HCT116 (cell line): ENCODE measurements at regions not wholly inside any gene's neighbourhood (a gene's known extent, or its start where the extent isn't known, plus 50 kb on each side); places are given as distances from the start of the nearest gene placed in this dataset.

Source experiments
- CTCF ChIP-seq, 3 experiments: fragments of 200-600 bp in 1 of 3; sonication (generic) in 1 of 3; IDR thresholded peaks in 2 of 3; conservative IDR thresholded peaks in 1 of 3; 2 replicates each; pipeline ENCODE4 v1.5.1; 2012 to 2017; ENCODE audit warnings: low read depth in 2 of 3, low read length in 2 of 3, antibody characterized with exemption in 1 of 3, borderline replicate concordance in 1 of 3, control low read depth in 1 of 3, mild to moderate bottlenecking in 1 of 3, mixed read lengths in 1 of 3, mixed run types in 1 of 3, moderate library complexity in 1 of 3; ENCODE audit not compliant: insufficient read depth in 1 of 3
- EZH2phosphoT487 ChIP-seq: fragments of 200-600 bp; IDR thresholded peaks from 2 replicates; pipeline ENCODE4 v1.6.1; 2018; ENCODE audit warnings: antibody characterized with exemption, borderline replicate concordance
- FOSL1 ChIP-seq: IDR thresholded peaks from 2 replicates; pipeline ENCODE4 v1.6.1; 2012; ENCODE audit warnings: low read depth
- MAX ChIP-seq: IDR thresholded peaks from 2 replicates; pipeline ENCODE4 v1.6.1; 2012
- POLR2A ChIP-seq: IDR thresholded peaks from 2 replicates; pipeline ENCODE4 v1.7.0; 2011; ENCODE audit warnings: borderline replicate concordance; ENCODE audit not compliant: insufficient read depth, insufficient read length; ENCODE audit errors: extremely low read depth
- TCF7L2 ChIP-seq: IDR thresholded peaks from 2 replicates; pipeline ENCODE4 v1.7.0; 2011; ENCODE audit warnings: borderline replicate concordance, inconsistent platforms; ENCODE audit not compliant: insufficient read depth, insufficient read length; ENCODE audit errors: extremely low read depth
- TF ChIP-seq, protein P1 (sequence below): IDR thresholded peaks from 2 replicates; pipeline ENCODE4 v1.6.1; 2012; ENCODE audit warnings: low read depth

DNA sequence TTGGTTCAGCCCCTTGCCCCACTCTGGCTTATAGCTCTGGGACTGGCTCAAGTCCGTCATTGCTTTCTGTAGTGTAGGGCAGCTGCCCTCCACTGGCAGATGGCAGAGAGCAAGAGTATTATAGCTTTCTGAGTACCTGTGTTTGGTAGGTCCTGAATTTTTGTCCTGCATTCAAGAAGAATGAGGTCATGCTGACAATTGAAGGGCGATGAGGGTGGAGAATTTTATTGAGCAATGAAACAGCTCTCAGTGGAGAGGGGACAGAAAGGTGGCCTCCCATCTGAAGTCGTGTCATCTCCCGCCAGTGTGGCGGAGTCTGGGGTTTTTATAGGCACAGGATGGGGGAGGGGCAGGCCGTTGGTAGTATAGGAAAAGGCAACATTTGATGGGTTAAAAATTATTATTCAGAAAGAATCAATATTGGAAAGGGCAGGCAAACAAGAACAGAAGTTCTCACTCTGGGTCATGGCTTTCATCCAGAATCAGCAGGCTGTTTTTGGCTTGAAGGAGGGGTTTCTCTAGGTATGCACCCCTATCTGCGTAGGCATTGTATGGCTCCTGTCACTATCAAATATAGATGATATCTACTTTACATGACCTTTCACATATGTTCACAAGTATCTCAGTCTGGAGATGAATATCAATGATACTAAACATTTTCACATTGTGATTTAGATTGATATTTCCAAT lies 1239.7 kb upstream of the ALCAM start:
- TF ChIP-seq CTCF (IDR thresholded peaks at IDR 0.05 in 2 of 3, conservative IDR thresholded peaks at IDR 0.05 in 1 of 3; ENCODE audit: borderline replicate concordance in 1 of 3, insufficient read depth in 1 of 3, low read depth in 2 of 3, low read length in 2 of 3) (no peak), POLR2A (no peak), TCF7L2 (no peak), MAX (no peak), EZH2phosphoT487 (no peak), FOSL1 (no peak)
- TF ChIP-seq, protein P1, sequence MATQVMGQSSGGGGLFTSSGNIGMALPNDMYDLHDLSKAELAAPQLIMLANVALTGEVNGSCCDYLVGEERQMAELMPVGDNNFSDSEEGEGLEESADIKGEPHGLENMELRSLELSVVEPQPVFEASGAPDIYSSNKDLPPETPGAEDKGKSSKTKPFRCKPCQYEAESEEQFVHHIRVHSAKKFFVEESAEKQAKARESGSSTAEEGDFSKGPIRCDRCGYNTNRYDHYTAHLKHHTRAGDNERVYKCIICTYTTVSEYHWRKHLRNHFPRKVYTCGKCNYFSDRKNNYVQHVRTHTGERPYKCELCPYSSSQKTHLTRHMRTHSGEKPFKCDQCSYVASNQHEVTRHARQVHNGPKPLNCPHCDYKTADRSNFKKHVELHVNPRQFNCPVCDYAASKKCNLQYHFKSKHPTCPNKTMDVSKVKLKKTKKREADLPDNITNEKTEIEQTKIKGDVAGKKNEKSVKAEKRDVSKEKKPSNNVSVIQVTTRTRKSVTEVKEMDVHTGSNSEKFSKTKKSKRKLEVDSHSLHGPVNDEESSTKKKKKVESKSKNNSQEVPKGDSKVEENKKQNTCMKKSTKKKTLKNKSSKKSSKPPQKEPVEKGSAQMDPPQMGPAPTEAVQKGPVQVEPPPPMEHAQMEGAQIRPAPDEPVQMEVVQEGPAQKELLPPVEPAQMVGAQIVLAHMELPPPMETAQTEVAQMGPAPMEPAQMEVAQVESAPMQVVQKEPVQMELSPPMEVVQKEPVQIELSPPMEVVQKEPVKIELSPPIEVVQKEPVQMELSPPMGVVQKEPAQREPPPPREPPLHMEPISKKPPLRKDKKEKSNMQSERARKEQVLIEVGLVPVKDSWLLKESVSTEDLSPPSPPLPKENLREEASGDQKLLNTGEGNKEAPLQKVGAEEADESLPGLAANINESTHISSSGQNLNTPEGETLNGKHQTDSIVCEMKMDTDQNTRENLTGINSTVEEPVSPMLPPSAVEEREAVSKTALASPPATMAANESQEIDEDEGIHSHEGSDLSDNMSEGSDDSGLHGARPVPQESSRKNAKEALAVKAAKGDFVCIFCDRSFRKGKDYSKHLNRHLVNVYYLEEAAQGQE = no peak
